WERI-Rb-1 (cell line): ENCODE measurements at regions not wholly inside any gene's neighbourhood (a gene's known extent, or its start where the extent isn't known, plus 50 kb on each side); places are given as distances from the start of the nearest gene placed in this dataset.
A peak's percentile ranks its signal among the peaks of the same experiment; 100 is the strongest.

Experiments
- DNase-seq: peaks from one replicate; pipeline ENCODE4 v3.0.0-alpha.2; 2020
- H3K27ac ChIP-seq: fragments of 250-450 bp; sonication (Bioruptor Pico); 2 replicates; pipeline ENCODE4 v1.5.1; 2020; ENCODE audit warnings: mild to moderate bottlenecking, moderate library complexity
- H3K27me3 ChIP-seq: fragments of 250-450 bp; sonication (Bioruptor Pico); 2 replicates; pipeline ENCODE4 v1.5.1; 2021; ENCODE audit warnings: mild to moderate bottlenecking, low read depth, moderate library complexity; ENCODE audit not compliant: insufficient read depth, severe bottlenecking
- H3K36me3 ChIP-seq: fragments of 250-450 bp; sonication (Bioruptor Pico); 2 replicates; pipeline ENCODE4 v1.5.1; 2020; ENCODE audit warnings: mild to moderate bottlenecking, moderate library complexity
- H3K4me3 ChIP-seq: 2 replicates; pipeline ENCODE4 v1.5.1; 2011; ENCODE audit warnings: low read depth, mild to moderate bottlenecking, control low read depth, low read length
- H3K9me3 ChIP-seq: fragments of 250-450 bp; sonication (Bioruptor Pico); 2 replicates; pipeline ENCODE4 v1.5.1; 2021; ENCODE audit warnings: mild to moderate bottlenecking, moderate library complexity; ENCODE audit not compliant: severe bottlenecking
- TF ChIP-seq, protein P1 (sequence below): IDR thresholded peaks from 2 replicates; pipeline ENCODE4 v1.5.1; 2011; ENCODE audit warnings: low read depth, mild to moderate bottlenecking, control low read depth, inconsistent platforms, low read length

DNA sequence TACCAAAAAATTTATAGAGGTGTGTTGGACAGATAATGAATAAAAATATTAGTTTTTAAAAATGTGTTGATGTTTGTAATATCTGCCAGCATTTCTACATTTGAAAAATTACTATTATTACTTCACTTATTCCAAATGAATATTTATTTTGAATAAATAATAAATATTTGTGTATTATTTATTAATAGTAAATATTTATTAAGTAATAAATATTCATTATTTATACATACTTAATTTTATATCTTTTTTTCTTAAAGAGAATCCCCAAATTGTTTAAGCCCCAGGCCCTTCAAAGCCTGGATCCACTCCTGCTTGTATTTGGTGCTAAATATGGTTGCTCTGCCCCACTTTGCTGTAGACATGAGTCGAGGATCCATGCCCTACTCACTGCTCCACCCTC is 60.5 kb upstream of the HOPX start:
- peaks cover 19% of the 10 kb centered on the region for H3K9me3 ChIP-seq
- no peak overlapping the region for H3K4me3 ChIP-seq
- TF ChIP-seq, protein P1, sequence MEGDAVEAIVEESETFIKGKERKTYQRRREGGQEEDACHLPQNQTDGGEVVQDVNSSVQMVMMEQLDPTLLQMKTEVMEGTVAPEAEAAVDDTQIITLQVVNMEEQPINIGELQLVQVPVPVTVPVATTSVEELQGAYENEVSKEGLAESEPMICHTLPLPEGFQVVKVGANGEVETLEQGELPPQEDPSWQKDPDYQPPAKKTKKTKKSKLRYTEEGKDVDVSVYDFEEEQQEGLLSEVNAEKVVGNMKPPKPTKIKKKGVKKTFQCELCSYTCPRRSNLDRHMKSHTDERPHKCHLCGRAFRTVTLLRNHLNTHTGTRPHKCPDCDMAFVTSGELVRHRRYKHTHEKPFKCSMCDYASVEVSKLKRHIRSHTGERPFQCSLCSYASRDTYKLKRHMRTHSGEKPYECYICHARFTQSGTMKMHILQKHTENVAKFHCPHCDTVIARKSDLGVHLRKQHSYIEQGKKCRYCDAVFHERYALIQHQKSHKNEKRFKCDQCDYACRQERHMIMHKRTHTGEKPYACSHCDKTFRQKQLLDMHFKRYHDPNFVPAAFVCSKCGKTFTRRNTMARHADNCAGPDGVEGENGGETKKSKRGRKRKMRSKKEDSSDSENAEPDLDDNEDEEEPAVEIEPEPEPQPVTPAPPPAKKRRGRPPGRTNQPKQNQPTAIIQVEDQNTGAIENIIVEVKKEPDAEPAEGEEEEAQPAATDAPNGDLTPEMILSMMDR: no peak
- no peak overlapping the region for H3K27ac ChIP-seq
- H3K27me3 ChIP-seq: no peaks in the 10 kb centered on the region
- no peak for DNase-seq
- H3K36me3 ChIP-seq: no peaks in the 10 kb centered on the region

DNA sequence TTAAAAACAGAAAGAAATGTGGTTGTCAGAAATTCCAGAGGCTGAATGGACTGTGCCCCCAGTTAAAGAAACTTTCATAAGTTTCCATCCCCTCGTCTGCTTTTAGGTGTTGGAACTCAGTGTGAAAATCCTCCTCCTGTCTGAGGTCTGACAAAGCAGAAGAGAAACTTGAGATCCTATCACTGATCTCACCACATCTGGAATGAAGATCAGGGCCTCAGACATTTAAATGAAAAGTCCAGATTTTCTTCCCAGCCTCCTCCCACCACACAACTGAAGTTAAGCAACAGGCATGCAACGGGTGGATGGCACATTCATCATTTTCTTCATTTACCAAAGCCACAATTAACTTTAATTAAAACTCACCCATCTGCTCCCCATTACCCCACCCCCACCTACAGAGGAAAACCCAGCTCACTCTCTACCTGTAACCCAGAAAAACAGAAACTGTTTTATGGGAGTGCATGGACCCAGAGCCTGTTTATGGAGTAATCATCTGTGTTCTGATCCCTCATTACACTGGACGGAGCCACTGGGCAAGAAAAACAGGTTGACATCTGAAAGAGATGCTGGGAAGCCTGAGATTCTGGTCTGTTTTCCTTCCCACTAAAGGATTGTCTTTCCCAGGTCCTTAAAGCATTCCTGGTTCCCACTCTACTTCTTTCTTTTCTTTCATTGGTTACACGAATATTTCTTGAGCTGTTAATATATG is 58.1 kb upstream of the HOPX start:
- no peak for DNase-seq
- Histone ChIP-seq H3K4me3 (no peak overlapping the region), H3K9me3 (peaks cover 21% of the 10 kb centered on the region), H3K27me3 (no peaks in the 10 kb centered on the region), H3K36me3 (no peaks in the 10 kb centered on the region), H3K27ac (no peak overlapping the region)
- TF ChIP-seq, protein P1: no peak

DNA sequence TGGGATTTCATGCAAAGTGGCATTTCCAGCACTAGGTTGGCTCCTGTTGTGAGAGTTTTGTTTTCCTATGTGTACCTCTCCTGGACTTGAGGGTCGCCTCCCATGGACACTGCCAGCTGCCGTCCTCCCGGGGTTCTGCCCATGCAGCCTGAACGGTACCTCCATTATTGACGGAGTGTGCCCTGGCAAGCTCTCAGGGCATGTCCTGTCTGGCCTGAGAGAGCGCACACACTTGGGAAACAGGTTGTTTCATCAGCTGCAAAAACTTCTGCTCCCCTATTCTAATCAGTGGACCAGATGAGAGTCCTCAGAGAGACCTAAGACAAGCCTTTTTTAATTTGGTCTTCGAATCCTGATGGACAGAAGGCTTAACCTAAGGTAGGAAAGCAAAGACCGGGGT is 56.6 kb upstream of the HOPX start:
- TF ChIP-seq, protein P1: no peak
- no peak for DNase-seq
- H3K27me3 ChIP-seq: no peaks in the 10 kb centered on the region
- H3K27ac ChIP-seq: no peak overlapping the region
- no peaks in the 10 kb centered on the region for H3K36me3 ChIP-seq
- no peak overlapping the region for H3K4me3 ChIP-seq
- peaks cover 14% of the 10 kb centered on the region for H3K9me3 ChIP-seq

DNA sequence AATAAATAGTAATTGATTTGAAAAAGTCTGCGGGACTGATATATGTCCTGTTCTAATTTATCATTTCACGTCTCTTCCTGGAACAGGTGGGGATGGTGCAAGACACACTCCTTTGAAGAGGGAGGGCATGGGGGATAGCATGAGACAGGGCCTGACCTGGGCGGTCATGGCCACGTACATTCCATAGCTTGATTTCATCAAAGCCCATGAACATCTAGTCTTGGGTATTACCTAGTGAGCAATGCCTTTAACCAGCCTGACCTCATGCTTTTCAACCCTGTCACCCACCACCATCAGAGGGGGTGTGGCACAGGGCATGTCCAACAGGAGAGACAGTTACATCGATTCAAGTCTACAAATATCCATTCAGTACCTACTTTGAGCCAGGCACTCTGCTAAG is 52.3 kb upstream of the HOPX start:
- TF ChIP-seq, protein P1: no peak
- no peak overlapping the region for H3K4me3 ChIP-seq
- DNase-seq: no peak
- peaks cover 6% of the 10 kb centered on the region for H3K9me3 ChIP-seq
- H3K27me3 ChIP-seq: no peaks in the 10 kb centered on the region
- no peaks in the 10 kb centered on the region for H3K36me3 ChIP-seq
- H3K27ac ChIP-seq: peak overlapping the region; percentile 23

DNA sequence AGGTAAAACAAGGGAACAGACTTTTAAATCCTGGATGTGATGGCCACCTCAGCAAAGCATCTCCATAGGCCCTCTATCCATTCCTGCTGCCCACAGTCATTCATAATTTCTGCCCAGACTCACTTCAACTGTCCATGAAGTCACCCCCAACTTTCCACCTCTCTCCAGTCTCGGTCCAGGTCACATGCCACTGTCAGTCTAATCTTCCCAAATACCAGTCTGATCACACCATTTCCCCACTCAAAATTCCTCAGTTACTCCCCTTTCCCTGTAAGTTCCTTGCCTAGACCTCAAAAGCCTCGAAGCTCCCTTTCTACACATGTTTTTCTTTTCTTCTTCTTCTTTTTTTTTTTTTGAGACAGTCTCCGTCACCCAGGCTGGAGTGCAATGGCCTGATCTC is 51.2 kb upstream of the HOPX start:
- H3K9me3 ChIP-seq: peaks cover 2% of the 10 kb centered on the region
- peak overlapping the region; percentile 23 for H3K27ac ChIP-seq
- DNase-seq: no peak
- no peaks in the 10 kb centered on the region for H3K27me3 ChIP-seq
- no peak overlapping the region for H3K4me3 ChIP-seq
- TF ChIP-seq, protein P1: no peak
- H3K36me3 ChIP-seq: no peaks in the 10 kb centered on the region

DNA sequence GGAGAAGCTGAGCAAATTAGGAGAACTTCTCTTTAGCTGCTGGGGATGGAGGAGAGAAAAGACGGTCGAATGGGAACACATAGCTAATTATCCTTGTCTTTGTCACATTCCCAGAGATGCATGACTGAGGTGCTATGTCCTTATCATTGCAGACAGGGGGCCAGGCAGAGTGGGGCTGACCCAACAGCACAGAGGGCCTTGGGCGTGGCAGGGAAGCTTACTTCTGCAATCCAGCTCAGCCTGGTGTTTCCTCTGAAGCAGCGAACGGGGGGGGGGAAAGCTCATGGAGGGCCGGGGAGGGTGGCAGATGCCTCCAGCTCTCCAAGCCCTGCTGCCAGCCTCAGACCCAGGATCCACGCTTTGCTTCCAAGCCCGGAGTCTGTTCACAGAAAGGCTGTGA is 50.8 kb upstream of the HOPX start:
- no peaks in the 10 kb centered on the region for H3K36me3 ChIP-seq
- H3K27me3 ChIP-seq: no peaks in the 10 kb centered on the region
- peaks cover 2% of the 10 kb centered on the region for H3K9me3 ChIP-seq
- peak overlapping the region; percentile 23; the same call in 1 of the 2 replicates for H3K27ac ChIP-seq
- peak; percentile 75 for DNase-seq
- TF ChIP-seq, protein P1: no peak
- no peak overlapping the region for H3K4me3 ChIP-seq
